SK-N-SH treated with all-trans-retinoic acid at 6 μM for 48 hours (cell line): ENCODE measurements at regions not wholly inside any gene's neighbourhood (a gene's known extent, or its start where the extent isn't known, plus 50 kb on each side); places are given as distances from the start of the nearest gene placed in this dataset.

Experiments used
- ATAC-seq: fragments of 200-7000 bp; cut with Tn5 transposase; 3 replicates; pipeline ENCODE4 v1.9.1; 2020; ENCODE audit warnings: mild to moderate bottlenecking, moderate library complexity
- CSDC2 ChIP-seq: fragments of 250-450 bp; sonication (Bioruptor Pico); IDR thresholded peaks from 2 replicates; pipeline ENCODE4 v1.5.0; 2020; ENCODE audit warnings: mild to moderate bottlenecking, moderate library complexity
- GLIS3 ChIP-seq: fragments of 250-450 bp; sonication (Bioruptor Pico); IDR thresholded peaks from 2 replicates; pipeline ENCODE4 v1.5.0; 2020; ENCODE audit warnings: mild to moderate bottlenecking, moderate library complexity
- ISL1 ChIP-seq: fragments of 250-450 bp; sonication (Bioruptor Pico); IDR thresholded peaks from 2 replicates; pipeline ENCODE4 v2.1.2; 2022; ENCODE audit warnings: mild to moderate bottlenecking, moderate library complexity
- OSR1 ChIP-seq: fragments of 250-450 bp; sonication (Bioruptor Pico); IDR thresholded peaks from 2 replicates; pipeline ENCODE4 v1.8.0; 2022; ENCODE audit warnings: moderate library complexity, mild to moderate bottlenecking, inconsistent platforms
- PPARA ChIP-seq: fragments of 250-450 bp; sonication (Bioruptor Pico); IDR thresholded peaks from 2 replicates; pipeline ENCODE4 v1.5.0; 2020; ENCODE audit warnings: mild to moderate bottlenecking, borderline replicate concordance
- RARB ChIP-seq: fragments of 250-450 bp; sonication (Bioruptor Pico); IDR thresholded peaks from 2 replicates; pipeline ENCODE4 v1.8.0; 2021; ENCODE audit warnings: mild to moderate bottlenecking, moderate library complexity
- TCF4 ChIP-seq: fragments of 250-450 bp; sonication (Bioruptor Pico); IDR thresholded peaks from 2 replicates; pipeline ENCODE4 v1.8.0; 2021; ENCODE audit warnings: mild to moderate bottlenecking, moderate library complexity, borderline replicate concordance
- TOX ChIP-seq: fragments of 250-450 bp; sonication (Bioruptor Pico); IDR thresholded peaks from 2 replicates; pipeline ENCODE4 v1.8.0; 2021; ENCODE audit warnings: mild to moderate bottlenecking, moderate library complexity, borderline replicate concordance
- ZC3H10 ChIP-seq: fragments of 250-450 bp; sonication (Bioruptor Pico); IDR thresholded peaks from 2 replicates; pipeline ENCODE4 v1.5.1; 2021; ENCODE audit warnings: mild to moderate bottlenecking, moderate library complexity
- ZFP3 ChIP-seq: fragments of 250-450 bp; sonication (Bioruptor Pico); IDR thresholded peaks from 2 replicates; pipeline ENCODE4 v1.5.0; 2020; ENCODE audit warnings: mild to moderate bottlenecking, moderate library complexity
- ZFP30 ChIP-seq: fragments of 450-650 bp; formaldehyde crosslinking; IDR thresholded peaks from 2 replicates; pipeline ENCODE4 v1.5.0; 2022; ENCODE audit warnings: mild to moderate bottlenecking, moderate library complexity
- ZNF565 ChIP-seq: fragments of 450-650 bp; formaldehyde crosslinking; conservative IDR thresholded peaks from 2 replicates; pipeline ENCODE4 v1.5.0; 2020; ENCODE audit warnings: low read depth, mild to moderate bottlenecking, moderate library complexity
- ZNF70 ChIP-seq: fragments of 450-650 bp; formaldehyde crosslinking; IDR thresholded peaks from 2 replicates; pipeline ENCODE4 v1.5.0; 2020; ENCODE audit warnings: mild to moderate bottlenecking, moderate library complexity
- TF ChIP-seq, protein P1 (sequence below): fragments of 250-450 bp; sonication (Bioruptor Pico); IDR thresholded peaks from 2 replicates; pipeline ENCODE4 v1.5.1; 2021; ENCODE audit warnings: mild to moderate bottlenecking, moderate library complexity
- TF ChIP-seq, protein P2 (sequence below): fragments of 250-450 bp; sonication (Bioruptor Pico); IDR thresholded peaks from 2 replicates; pipeline ENCODE4 v1.5.1; 2020; ENCODE audit warnings: low read depth, mild to moderate bottlenecking, moderate library complexity
- TF ChIP-seq, protein P3 (sequence below): fragments of 250-450 bp; sonication (Bioruptor Pico); IDR thresholded peaks from 2 replicates; pipeline ENCODE4 v1.8.0; 2021; ENCODE audit warnings: low read depth, mild to moderate bottlenecking, moderate library complexity, borderline replicate concordance
- TF ChIP-seq, protein P4 (sequence below): fragments of 250-450 bp; sonication (Bioruptor Pico); IDR thresholded peaks from 2 replicates; pipeline ENCODE4 v1.5.0; 2020; ENCODE audit warnings: mild to moderate bottlenecking, moderate library complexity

DNA sequence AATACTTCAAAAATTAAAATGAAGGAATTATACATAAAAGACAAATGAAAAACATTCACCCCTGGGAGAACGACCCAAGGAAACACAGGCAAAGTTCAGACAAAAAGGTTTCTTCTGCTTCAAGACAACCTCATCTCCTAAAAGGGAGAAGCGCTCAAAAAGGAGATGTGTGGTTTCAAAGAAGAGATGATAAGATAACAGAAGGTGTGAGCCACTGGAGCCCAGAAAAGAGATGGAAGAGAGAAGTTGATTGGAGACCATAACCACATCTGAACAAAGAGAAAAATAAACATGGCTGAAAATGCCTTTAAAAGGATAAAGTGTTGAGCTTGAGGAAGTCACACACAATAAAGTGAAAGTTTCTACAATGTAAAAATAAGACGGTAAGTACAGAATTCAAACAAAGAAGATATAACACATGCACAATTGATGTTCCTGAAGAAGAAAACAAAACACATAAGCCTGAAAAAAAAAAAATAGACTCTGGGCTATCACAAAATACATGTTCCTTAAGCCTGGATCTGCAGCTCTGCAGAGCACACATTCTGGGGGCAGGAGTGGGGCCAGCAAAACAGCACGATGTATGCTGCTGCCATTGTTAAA is 51.6 kb upstream of the C14orf180 start:
- TF ChIP-seq, protein P1, sequence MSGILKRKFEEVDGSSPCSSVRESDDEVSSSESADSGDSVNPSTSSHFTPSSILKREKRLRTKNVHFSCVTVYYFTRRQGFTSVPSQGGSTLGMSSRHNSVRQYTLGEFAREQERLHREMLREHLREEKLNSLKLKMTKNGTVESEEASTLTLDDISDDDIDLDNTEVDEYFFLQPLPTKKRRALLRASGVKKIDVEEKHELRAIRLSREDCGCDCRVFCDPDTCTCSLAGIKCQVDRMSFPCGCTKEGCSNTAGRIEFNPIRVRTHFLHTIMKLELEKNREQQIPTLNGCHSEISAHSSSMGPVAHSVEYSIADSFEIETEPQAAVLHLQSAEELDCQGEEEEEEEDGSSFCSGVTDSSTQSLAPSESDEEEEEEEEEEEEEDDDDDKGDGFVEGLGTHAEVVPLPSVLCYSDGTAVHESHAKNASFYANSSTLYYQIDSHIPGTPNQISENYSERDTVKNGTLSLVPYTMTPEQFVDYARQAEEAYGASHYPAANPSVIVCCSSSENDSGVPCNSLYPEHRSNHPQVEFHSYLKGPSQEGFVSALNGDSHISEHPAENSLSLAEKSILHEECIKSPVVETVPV (CRISPR knock-in tag), result no peak
- TF ChIP-seq ZC3H10 (CRISPR knock-in tag), result no peak
- TF ChIP-seq GLIS3 (CRISPR knock-in tag), result no peak
- no peak for TF ChIP-seq ZNF565 (CRISPR knock-in tag)
- TF ChIP-seq CSDC2 (CRISPR knock-in tag), result no peak
- TF ChIP-seq ZFP30, result no peak
- TF ChIP-seq, protein P2, sequence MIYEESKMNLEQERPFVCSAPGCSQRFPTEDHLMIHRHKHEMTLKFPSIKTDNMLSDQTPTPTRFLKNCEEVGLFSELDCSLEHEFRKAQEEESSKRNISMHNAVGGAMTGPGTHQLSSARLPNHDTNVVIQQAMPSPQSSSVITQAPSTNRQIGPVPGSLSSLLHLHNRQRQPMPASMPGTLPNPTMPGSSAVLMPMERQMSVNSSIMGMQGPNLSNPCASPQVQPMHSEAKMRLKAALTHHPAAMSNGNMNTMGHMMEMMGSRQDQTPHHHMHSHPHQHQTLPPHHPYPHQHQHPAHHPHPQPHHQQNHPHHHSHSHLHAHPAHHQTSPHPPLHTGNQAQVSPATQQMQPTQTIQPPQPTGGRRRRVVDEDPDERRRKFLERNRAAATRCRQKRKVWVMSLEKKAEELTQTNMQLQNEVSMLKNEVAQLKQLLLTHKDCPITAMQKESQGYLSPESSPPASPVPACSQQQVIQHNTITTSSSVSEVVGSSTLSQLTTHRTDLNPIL (CRISPR knock-in tag), result no peak
- TF ChIP-seq PPARA (CRISPR knock-in tag), result no peak
- no peak for TF ChIP-seq OSR1 (CRISPR knock-in tag)
- TF ChIP-seq TOX (CRISPR knock-in tag), result no peak
- no peak for TF ChIP-seq TCF4 (CRISPR knock-in tag)
- TF ChIP-seq, protein P3, sequence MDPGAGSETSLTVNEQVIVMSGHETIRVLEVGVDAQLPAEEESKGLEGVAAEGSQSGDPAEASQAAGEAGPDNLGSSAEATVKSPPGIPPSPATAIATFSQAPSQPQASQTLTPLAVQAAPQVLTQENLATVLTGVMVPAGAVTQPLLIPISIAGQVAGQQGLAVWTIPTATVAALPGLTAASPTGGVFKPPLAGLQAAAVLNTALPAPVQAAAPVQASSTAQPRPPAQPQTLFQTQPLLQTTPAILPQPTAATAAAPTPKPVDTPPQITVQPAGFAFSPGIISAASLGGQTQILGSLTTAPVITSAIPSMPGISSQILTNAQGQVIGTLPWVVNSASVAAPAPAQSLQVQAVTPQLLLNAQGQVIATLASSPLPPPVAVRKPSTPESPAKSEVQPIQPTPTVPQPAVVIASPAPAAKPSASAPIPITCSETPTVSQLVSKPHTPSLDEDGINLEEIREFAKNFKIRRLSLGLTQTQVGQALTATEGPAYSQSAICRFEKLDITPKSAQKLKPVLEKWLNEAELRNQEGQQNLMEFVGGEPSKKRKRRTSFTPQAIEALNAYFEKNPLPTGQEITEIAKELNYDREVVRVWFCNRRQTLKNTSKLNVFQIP (CRISPR knock-in tag), result no peak
- no peak for ATAC-seq

DNA sequence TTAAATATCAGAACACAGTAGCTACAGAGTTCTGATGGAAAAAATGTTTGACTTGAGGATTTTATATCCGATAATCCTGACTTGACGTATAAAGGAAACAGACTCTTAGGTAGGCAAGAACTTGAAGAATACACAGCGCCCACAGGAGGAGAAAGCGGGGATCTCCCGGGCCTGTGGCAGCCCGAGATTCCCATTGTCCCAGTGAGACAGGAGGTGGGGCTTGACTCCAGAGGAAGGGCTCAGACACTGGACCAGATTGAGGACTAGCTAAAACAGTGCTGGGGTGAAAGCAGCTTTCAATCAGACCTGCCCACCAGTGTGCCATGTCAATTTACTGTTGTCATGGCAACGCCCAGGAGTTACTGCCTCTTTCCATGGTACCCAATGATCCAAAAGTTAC is 51.1 kb upstream of the C14orf180 start:
- ATAC-seq, result no peak
- no peak for TF ChIP-seq TOX (CRISPR knock-in tag)
- no peak for TF ChIP-seq ZFP3 (CRISPR knock-in tag)
- TF ChIP-seq, protein P1 (CRISPR knock-in tag), result no peak
- TF ChIP-seq RARB (CRISPR knock-in tag), result no peak
- no peak for TF ChIP-seq ZNF70 (CRISPR knock-in tag)
- no peak for TF ChIP-seq ZFP30
- TF ChIP-seq ISL1, result no peak
- TF ChIP-seq OSR1 (CRISPR knock-in tag), result no peak
- TF ChIP-seq, protein P4, sequence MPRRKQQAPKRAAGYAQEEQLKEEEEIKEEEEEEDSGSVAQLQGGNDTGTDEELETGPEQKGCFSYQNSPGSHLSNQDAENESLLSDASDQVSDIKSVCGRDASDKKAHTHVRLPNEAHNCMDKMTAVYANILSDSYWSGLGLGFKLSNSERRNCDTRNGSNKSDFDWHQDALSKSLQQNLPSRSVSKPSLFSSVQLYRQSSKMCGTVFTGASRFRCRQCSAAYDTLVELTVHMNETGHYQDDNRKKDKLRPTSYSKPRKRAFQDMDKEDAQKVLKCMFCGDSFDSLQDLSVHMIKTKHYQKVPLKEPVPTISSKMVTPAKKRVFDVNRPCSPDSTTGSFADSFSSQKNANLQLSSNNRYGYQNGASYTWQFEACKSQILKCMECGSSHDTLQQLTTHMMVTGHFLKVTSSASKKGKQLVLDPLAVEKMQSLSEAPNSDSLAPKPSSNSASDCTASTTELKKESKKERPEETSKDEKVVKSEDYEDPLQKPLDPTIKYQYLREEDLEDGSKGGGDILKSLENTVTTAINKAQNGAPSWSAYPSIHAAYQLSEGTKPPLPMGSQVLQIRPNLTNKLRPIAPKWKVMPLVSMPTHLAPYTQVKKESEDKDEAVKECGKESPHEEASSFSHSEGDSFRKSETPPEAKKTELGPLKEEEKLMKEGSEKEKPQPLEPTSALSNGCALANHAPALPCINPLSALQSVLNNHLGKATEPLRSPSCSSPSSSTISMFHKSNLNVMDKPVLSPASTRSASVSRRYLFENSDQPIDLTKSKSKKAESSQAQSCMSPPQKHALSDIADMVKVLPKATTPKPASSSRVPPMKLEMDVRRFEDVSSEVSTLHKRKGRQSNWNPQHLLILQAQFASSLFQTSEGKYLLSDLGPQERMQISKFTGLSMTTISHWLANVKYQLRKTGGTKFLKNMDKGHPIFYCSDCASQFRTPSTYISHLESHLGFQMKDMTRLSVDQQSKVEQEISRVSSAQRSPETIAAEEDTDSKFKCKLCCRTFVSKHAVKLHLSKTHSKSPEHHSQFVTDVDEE, result no peak
